ENCODE measurements at regions not wholly inside any gene's neighbourhood (a gene's known extent, or its start where the extent isn't known, plus 50 kb on each side); places are given as distances from the start of the nearest gene placed in this dataset.

DNA sequence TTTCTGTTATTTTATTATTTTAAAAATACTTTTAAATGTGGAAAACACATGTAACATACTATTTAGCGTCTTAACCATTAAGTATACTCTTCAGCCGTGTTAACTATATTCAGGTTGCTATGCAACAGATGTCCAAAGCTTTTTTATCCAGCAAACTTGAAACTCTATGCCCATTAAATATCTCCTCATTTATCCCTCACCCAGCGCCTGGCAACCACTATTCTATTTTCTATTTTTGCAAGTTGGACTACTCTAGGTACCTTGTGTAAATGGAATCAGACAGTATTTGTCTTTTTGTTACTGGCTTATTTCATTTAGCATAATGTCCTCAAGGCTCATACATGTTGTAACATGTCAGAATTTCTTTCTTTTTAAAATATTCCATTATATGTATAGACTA, 174.6 kb downstream of the PCDH10 start:
- POLR2A ChIA-PET = no interaction called here
- no peak overlapping the region for H3K9ac ChIP-seq
- H3K4me2 ChIP-seq = no peak overlapping the region
- H3K79me2 ChIP-seq (ENCODE audit: insufficient read depth) = no peaks in the 10 kb centered on the region
- TF ChIP-seq MEF2A (IDR thresholded peaks at IDR 0.05; ENCODE audit: borderline replicate concordance, low read depth) (no peak), SIN3A (IDR thresholded peaks at IDR 0.05; ENCODE audit: borderline replicate concordance, low read depth, low read length) (no peak), FOXJ3 (CRISPR knock-in tag; IDR thresholded peaks at IDR 0.05) (no peak), RAD21 (IDR thresholded peaks at IDR 0.05; ENCODE audit: low read length) (no peak), FOXM1 (IDR thresholded peaks at IDR 0.05; ENCODE audit: low read depth) (no peak)
- TF ChIP-seq, protein P1, sequence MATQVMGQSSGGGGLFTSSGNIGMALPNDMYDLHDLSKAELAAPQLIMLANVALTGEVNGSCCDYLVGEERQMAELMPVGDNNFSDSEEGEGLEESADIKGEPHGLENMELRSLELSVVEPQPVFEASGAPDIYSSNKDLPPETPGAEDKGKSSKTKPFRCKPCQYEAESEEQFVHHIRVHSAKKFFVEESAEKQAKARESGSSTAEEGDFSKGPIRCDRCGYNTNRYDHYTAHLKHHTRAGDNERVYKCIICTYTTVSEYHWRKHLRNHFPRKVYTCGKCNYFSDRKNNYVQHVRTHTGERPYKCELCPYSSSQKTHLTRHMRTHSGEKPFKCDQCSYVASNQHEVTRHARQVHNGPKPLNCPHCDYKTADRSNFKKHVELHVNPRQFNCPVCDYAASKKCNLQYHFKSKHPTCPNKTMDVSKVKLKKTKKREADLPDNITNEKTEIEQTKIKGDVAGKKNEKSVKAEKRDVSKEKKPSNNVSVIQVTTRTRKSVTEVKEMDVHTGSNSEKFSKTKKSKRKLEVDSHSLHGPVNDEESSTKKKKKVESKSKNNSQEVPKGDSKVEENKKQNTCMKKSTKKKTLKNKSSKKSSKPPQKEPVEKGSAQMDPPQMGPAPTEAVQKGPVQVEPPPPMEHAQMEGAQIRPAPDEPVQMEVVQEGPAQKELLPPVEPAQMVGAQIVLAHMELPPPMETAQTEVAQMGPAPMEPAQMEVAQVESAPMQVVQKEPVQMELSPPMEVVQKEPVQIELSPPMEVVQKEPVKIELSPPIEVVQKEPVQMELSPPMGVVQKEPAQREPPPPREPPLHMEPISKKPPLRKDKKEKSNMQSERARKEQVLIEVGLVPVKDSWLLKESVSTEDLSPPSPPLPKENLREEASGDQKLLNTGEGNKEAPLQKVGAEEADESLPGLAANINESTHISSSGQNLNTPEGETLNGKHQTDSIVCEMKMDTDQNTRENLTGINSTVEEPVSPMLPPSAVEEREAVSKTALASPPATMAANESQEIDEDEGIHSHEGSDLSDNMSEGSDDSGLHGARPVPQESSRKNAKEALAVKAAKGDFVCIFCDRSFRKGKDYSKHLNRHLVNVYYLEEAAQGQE (IDR thresholded peaks at IDR 0.05; ENCODE audit: low read depth, low read length) = no peak
- TF ChIP-seq, protein P2, sequence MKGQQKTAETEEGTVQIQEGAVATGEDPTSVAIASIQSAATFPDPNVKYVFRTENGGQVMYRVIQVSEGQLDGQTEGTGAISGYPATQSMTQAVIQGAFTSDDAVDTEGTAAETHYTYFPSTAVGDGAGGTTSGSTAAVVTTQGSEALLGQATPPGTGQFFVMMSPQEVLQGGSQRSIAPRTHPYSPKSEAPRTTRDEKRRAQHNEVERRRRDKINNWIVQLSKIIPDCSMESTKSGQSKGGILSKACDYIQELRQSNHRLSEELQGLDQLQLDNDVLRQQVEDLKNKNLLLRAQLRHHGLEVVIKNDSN (IDR thresholded peaks at IDR 0.05; ENCODE audit: borderline replicate concordance, low read depth) = no peak
- CTCF ChIA-PET = no interaction called here
- no peaks in the 10 kb centered on the region for H3F3A ChIP-seq (replicated peaks; ENCODE audit: insufficient read depth)
- no peaks in the 10 kb centered on the region; the same call in 1 of the 2 replicates for H3K27me3 ChIP-seq (ENCODE audit: insufficient read depth)
- no peak overlapping the region for H3K4me3 ChIP-seq (ENCODE audit: low read depth in 2 of 2, low read length in 1 of 2)
- WGBS (ENCODE audit: low lambda C conversion rate) = 25% methylated on average over 3 of the region's 3 CpGs
- H3K9me3 ChIP-seq = no peaks in the 10 kb centered on the region
- H4K20me1 ChIP-seq (ENCODE audit: insufficient read depth) = no peaks in the 10 kb centered on the region
- no peak for DNase-seq
- no peaks in the 10 kb centered on the region for H3K36me3 ChIP-seq (replicated peaks in 1 of 2; ENCODE audit: control insufficient read depth in 1 of 2, insufficient read depth in 2 of 2, low read length in 1 of 2)
- H3K27ac ChIP-seq (ENCODE audit: low read depth in 2 of 2, low read length in 1 of 2) = no peak overlapping the region
- no peaks in the 10 kb centered on the region for H3K9me2 ChIP-seq
- H3K4me1 ChIP-seq (ENCODE audit: control insufficient read depth in 1 of 2, insufficient read depth in 2 of 2, low read depth in 1 of 2, low read length in 1 of 2) = no peaks in the 10 kb centered on the region
- no peak overlapping the region for H2AFZ ChIP-seq (ENCODE audit: low read depth)

DNA sequence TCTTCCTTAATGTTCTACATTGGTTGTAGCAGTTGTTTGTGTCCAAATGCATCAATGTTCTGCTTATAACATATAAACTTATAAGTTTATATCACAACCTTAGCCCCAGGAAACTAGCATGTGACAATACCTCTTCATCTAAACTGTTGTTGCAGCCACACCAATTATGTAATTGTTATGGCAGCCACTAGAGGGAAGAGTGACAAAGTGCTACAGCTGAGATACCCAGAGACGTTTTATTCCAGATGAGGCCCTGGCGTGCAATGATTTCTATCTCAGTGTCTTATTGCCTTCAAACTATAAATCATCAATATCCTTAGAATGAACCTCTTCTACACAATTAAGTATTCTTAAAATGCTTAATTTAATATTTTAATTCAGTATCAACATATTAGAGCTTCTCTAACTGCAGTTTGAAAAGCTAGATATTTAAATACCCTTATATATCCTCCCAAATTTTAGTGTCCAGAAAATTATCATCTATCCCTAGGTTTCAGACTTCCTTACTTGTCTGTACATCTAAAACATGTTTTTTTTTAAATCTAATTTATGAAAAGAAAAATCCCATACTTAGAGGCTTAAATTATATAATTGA, 171.6 kb downstream of the PCDH10 start:
- Histone ChIP-seq H3K79me2 (ENCODE audit: insufficient read depth) (no peaks in the 10 kb centered on the region), H3K4me3 (ENCODE audit: low read depth in 2 of 2, low read length in 1 of 2) (no peak overlapping the region; a peak in 1 of 4 replicates), H3K4me2 (no peak overlapping the region), H4K20me1 (ENCODE audit: insufficient read depth) (no peaks in the 10 kb centered on the region), H3K9me2 (no peaks in the 10 kb centered on the region), H3K27me3 (ENCODE audit: insufficient read depth) (no peaks in the 10 kb centered on the region; the same call in 1 of the 2 replicates), H2AFZ (ENCODE audit: low read depth) (no peak overlapping the region), H3K4me1 (ENCODE audit: control insufficient read depth in 1 of 2, insufficient read depth in 2 of 2, low read depth in 1 of 2, low read length in 1 of 2) (no peaks in the 10 kb centered on the region), H3K9me3 (no peaks in the 10 kb centered on the region), H3F3A (replicated peaks; ENCODE audit: insufficient read depth) (no peaks in the 10 kb centered on the region), H3K36me3 (replicated peaks in 1 of 2; ENCODE audit: control insufficient read depth in 1 of 2, insufficient read depth in 2 of 2, low read length in 1 of 2) (no peaks in the 10 kb centered on the region), H3K27ac (ENCODE audit: low read depth in 2 of 2, low read length in 1 of 2) (no peak overlapping the region), H3K9ac (no peak overlapping the region)
- ChIA-PET POLR2A (no interaction called here), CTCF (interaction anchor here (0.6 to 1.9 kb wide), 7 partner anchors 10 to 614 kb away, joined by 3 to 6 read pairs (median 4); no protein-coding TSS in a partner anchor)
- TF ChIP-seq TAF1 (IDR thresholded peaks at IDR 0.05; ENCODE audit: borderline replicate concordance, low read depth, low read length) (no peak), SMC3 (IDR thresholded peaks at IDR 0.05; ENCODE audit: low read depth, low read length) (peak; percentile 32; the same call in 1 of the 2 replicates), CHD2 (IDR thresholded peaks at IDR 0.05; ENCODE audit: low read length, partially characterized antibody) (no peak), RAD21 (IDR thresholded peaks at IDR 0.05; ENCODE audit: low read length) (peak; percentile 56)
- TF ChIP-seq, protein P3, sequence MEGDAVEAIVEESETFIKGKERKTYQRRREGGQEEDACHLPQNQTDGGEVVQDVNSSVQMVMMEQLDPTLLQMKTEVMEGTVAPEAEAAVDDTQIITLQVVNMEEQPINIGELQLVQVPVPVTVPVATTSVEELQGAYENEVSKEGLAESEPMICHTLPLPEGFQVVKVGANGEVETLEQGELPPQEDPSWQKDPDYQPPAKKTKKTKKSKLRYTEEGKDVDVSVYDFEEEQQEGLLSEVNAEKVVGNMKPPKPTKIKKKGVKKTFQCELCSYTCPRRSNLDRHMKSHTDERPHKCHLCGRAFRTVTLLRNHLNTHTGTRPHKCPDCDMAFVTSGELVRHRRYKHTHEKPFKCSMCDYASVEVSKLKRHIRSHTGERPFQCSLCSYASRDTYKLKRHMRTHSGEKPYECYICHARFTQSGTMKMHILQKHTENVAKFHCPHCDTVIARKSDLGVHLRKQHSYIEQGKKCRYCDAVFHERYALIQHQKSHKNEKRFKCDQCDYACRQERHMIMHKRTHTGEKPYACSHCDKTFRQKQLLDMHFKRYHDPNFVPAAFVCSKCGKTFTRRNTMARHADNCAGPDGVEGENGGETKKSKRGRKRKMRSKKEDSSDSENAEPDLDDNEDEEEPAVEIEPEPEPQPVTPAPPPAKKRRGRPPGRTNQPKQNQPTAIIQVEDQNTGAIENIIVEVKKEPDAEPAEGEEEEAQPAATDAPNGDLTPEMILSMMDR (IDR thresholded peaks at IDR 0.05) = peak; percentile 65
- peak; percentile 27 for DNase-seq
- WGBS (ENCODE audit: low lambda C conversion rate) = 0% methylated on average over 2 of the region's 2 CpGs
